GM19324 (cell line): ENCODE measurements at regions not wholly inside any gene's neighbourhood (a gene's known extent, or its start where the extent isn't known, plus 50 kb on each side); places are given as distances from the start of the nearest gene placed in this dataset.
"Not testable (repeated sequence)": the region's sequence is repeated elsewhere in the genome, so short reads cannot be mapped to it uniquely, and the experiment has no call there.

Experiments used
- ATAC-seq: cut with Tn5 transposase; IDR thresholded peaks from one replicate; pipeline ENCODE4 v1.9.1; 2021; ENCODE audit warnings: mild to moderate bottlenecking, moderate library complexity; ENCODE audit not compliant: unreplicated experiment, low FRiP score

DNA sequence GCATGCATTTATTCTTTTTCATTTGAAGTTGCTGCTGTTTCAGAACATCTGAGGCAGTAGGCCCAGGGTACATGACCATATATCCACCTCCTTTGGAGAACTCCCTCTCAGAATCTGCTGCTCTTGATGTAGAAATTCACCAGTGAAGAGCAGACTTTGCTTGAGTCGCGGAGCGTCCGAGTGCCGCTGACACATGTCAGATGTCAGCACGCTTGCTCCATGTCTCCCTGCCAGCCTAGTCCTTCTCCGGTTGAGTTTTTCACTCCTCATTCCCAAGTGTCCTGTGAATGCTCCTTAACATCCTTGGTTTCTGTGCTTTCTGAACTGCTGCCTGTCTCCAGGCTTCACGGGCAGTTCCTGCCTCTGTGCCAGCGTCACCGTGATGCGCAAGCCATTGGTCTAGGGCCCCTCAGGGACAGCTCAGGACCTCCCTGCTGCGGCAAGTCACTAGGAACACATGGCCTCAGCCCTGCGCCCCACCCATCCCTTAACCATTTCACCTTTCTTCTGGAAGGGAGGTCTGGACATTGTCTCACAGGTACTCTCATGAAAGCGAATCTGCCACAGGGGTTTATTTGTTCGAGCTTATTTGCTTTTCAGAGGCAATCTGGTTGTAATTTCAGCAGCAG lies 93.1 kb upstream of the RBPJ start:
- ATAC-seq, result no peak

DNA sequence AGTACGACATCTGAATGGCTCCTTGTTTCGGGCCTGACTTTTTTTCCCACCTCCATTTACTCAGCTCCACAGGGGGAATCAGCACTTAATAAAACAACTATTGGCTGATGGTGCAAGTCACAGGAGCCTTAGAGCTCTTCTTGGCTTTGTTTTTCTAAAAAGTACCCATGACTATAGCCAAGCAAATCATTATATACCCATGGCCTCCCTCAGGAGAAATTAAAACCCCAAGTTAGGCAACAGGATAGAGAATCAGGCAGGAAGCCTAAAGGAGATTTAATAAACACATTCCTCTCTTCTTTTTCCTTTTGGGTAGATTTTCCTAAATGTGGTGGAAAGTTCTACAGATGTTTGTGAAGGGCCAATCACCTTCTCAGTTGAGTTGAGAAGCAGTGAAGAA lies 91.9 kb upstream of the RBPJ start:
- no peak for ATAC-seq

DNA sequence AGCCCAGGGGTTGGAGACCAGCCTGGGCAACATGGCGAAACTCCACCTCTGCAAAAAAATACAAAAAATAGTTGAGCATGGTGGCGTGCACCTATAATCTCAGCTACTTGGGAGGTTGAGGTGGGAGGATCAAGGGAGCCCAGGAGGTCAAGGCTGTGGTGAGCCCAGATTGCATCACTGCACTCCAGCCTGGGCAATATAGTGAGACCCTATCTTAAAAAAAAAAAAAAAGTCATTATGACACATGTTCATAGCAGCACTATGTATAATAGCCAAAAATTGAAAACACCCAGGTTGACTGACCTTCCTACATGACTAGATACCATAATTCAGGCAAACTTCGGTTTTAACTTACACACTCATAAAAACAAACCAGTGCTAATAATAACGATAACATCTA lies 90.8 kb upstream of the RBPJ start:
- no peak for ATAC-seq

DNA sequence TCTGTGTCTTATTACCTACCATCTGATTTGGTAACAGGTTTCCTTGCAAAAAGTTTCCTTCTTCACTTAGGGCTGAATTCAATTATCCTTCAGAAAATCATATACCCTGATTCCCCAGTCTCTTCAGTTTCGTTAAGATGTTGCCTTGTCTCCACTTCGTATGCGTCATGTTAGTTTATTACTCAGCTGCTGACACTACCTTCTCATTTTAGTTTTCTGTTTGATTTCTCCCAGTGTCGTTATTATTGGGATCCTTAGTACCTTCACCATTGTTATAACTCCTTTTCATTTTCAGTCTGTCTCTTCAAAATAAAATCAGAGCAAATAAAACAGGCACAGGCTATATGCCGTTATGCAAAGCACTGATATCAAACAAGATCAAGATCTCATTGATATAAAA lies 87.5 kb upstream of the RBPJ start:
- no peak for ATAC-seq

- ATAC-seq, result no peak
Observed at GRCh38 chr4:26235500-26235899, 85.3 kb upstream of the RBPJ start.

DNA sequence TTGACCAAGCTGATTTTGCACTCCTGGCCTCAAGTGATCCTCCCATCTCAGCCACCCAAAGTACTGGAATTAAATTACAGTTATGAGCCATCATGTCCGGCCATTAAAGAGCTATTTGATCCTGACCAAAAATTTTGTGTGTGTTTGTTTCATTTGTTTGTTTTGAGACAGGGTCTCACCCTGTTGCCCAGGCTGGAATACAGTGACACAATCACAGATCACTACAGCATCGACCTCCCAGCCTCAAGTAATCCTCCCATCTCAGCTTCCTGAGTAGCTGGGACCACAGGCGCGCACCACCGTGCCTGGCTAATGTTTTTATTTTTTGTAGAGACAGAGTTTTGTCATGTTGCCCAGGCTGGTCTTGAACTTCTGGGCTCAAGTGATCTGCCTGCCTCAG lies 82.9 kb upstream of the RBPJ start:
- ATAC-seq, result no peak

- ATAC-seq, result no peak
Observed at GRCh38 chr4:26238426-26238777, 82.4 kb upstream of the RBPJ start.

- ATAC-seq, result no peak
Observed at GRCh38 chr4:26238778-26239679, 81.8 kb upstream of the RBPJ start.

DNA sequence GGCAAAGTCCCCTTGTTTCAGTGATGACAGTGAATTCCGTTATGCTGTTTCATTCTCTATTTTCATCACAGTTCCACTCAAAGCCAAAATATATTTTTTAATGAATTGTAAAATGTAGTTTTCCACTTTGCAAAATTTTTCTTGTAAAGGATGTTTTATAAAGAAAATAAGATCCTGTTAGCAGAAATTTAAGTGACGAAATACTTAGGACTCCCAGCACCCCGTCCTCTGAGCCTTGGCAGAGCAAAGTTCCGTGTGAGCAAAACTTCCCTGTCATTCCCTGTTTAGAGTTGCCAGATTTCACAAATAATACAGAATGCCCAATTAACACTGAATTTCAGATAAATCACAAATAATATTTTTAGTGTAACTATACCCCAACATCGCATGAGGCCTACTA lies 81.0 kb upstream of the RBPJ start:
- no peak for ATAC-seq

GRCh38 chr4:26241179-26241578 lies 79.6 kb upstream of the RBPJ start:
- no peak for ATAC-seq

GRCh38 chr4:26242451-26242850 lies 78.4 kb upstream of the RBPJ start:
- no peak for ATAC-seq

GRCh38 chr4:26244138-26244537 lies 76.7 kb upstream of the RBPJ start:
- ATAC-seq, result not testable (repeated sequence)

DNA sequence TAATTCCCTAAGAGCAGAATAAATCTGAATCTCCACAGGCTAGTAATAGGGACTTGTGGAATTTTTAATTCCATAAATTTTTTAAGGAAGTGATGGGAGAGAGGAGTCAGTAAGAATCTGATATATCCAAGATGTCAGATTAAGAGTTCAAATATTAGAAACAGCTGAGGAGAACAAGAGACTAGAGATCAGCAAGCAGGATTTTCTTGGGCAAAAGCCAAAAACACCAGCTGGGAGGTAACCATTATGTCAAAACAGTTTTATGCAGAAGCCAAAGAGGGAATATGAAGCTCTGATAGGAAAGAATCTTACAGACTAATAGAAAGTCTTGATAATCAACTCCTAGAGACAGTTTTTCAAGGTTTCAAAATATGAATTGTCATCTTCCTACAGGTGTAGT lies 72.2 kb upstream of the RBPJ start:
- no peak for ATAC-seq

GRCh38 chr4:26252349-26253025 lies 68.3 kb upstream of the RBPJ start:
- no peak for ATAC-seq

GRCh38 chr4:26253968-26254367 lies 66.8 kb upstream of the RBPJ start:
- ATAC-seq, result no peak

- ATAC-seq, result no peak
Observed at GRCh38 chr4:26255989-26256388, 64.8 kb upstream of the RBPJ start.

GRCh38 chr4:26257444-26257843 lies 63.4 kb upstream of the RBPJ start:
- not testable (repeated sequence) for ATAC-seq

DNA sequence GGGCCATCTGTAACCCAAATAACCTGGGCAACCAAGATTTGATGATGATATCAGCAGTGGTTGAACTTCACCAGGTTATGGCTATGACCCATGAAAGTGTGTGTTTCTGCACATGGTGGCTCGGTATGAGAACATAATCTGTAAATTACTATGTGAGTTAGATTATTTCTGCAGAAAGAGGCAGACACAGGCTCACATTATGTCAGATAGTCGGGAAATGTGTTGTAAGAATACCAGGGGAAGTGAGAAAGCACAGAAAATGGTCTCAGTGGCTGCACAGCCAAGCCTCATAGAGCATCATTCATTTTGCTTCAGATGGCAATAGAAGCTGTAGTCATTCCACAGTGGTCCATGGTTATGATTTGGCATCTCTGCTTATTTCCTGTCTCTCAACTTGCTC lies 63.0 kb upstream of the RBPJ start:
- ATAC-seq, result no peak

DNA sequence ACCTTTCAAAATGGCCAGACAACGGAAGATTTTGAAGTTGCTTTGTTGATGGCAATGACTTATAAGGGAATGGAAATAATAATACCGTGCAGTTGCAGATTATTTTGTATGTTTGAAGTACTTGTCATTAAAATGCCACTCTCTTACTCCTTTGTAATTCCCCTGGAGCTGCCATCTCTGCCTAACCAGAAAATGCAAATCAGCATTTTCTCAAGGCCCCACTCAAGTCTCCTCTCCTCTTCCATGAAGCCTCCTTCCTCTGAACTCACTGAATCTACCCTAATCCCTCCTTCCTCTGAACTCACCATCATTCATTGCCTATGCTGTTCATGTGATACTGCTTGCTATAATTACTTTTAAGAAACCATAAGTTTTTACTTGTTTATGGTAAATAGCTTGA lies 60.2 kb upstream of the RBPJ start:
- ATAC-seq, result no peak

GRCh38 chr4:26261405-26261804 lies 59.4 kb upstream of the RBPJ start:
- ATAC-seq, result no peak

DNA sequence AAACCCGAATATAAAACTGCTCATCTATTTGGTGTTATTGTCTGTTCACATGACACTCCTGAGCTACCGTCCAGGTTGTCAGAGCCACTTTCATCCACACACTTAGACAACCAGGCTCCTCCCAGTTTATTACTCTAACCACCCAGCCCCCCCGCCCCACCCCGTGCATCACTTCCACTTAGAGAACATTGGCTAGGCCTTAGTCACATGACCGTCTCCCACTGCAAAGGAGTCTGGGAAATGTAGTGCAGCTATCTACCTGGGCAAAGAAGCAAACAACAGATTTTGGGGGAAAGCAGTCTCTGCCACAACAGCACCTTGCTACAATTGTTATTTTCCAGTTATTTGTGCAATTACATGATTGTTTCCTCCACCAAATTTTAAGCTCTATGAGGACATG lies 57.6 kb upstream of the RBPJ start:
- no peak for ATAC-seq

GRCh38 chr4:26264109-26264508 lies 56.7 kb upstream of the RBPJ start:
- ATAC-seq, result no peak
